Transverse colon (tissue), 4 donors: ENCODE measurements at regions not wholly inside any gene's neighbourhood (a gene's known extent, or its start where the extent isn't known, plus 50 kb on each side); places are given as distances from the start of the nearest gene placed in this dataset.
"Not testable (repeated sequence)": the region's sequence is repeated elsewhere in the genome, so short reads cannot be mapped to it uniquely, and the experiment has no call there.

ENCODE experiments used
- DNase-seq: peaks from one replicate; pipeline ENCODE4 v3.0.0-alpha.2; 2019
- H3K27ac ChIP-seq, 4 donors: fragments of 200-600 bp; sonication (generic); 2 replicates each; pipeline ENCODE4 v1.5.1; 2016 to 2018; ENCODE audit warnings: inconsistent platforms in 4 of 4
- H3K27me3 ChIP-seq: fragments of 200-600 bp; sonication (generic); 2 replicates; pipeline ENCODE4 v1.5.1; 2017; ENCODE audit warnings: inconsistent platforms
- H3K36me3 ChIP-seq, 4 donors: fragments of 200-600 bp; sonication (generic); 2 replicates each; pipeline ENCODE4 v1.5.1; 2017 to 2019; ENCODE audit warnings: inconsistent platforms in 4 of 4
- H3K4me1 ChIP-seq, 4 donors: fragments of 200-600 bp; sonication (generic); 2 replicates each; pipeline ENCODE4 v1.5.1; 2017 to 2020; ENCODE audit warnings: inconsistent platforms in 4 of 4
- H3K4me3 ChIP-seq, 4 donors: fragments of 200-600 bp; sonication (generic); 1 replicate in 1 of 4; 2 replicates in 3 of 4; pipeline versions ENCODE4 v1.5.1 to v1.6.1; 2017 to 2019; ENCODE audit warnings: inconsistent platforms in 4 of 4
- H3K9me3 ChIP-seq, 2 donors: fragments of 200-600 bp; sonication (generic); 2 replicates each; pipeline ENCODE4 v1.5.1; 2017 to 2019; ENCODE audit warnings: inconsistent platforms in 2 of 2
- CTCF ChIP-seq, 5 experiments: fragments of 200-600 bp in 3 of 5; fragments of 450-650 bp in 2 of 5; sonication (generic) in 3 of 5; IDR thresholded peaks; 1 replicate in 2 of 5; 2 replicates in 3 of 5; pipeline ENCODE4 v1.5.1; 2016 to 2017; ENCODE audit warnings: antibody characterized with exemption in 5 of 5, inconsistent platforms in 3 of 5, mild to moderate bottlenecking in 2 of 5, moderate library complexity in 1 of 5
- EP300 ChIP-seq: sonication (generic); formaldehyde crosslinking; IDR thresholded peaks from one replicate; pipeline ENCODE4 v1.6.1; 2017; ENCODE audit warnings: antibody characterized with exemption, low read depth
- POLR2A ChIP-seq: fragments of 450-650 bp; IDR thresholded peaks from one replicate; pipeline ENCODE4 v1.6.1; 2016; ENCODE audit warnings: antibody characterized with exemption, mild to moderate bottlenecking, moderate library complexity
- POLR2AphosphoS5 ChIP-seq, 3 donors: sonication (generic); formaldehyde crosslinking; IDR thresholded peaks; one replicate each; pipeline ENCODE4 v1.6.1; 2016; ENCODE audit warnings: antibody characterized with exemption in 3 of 3
- WGBS, 2 donors: methylation state at CpG; one replicate each; pipeline ENCODE4 v1.1.5; 2018; ENCODE audit warnings: low coverage in 1 of 2; 5-methylcytosine and 5-hydroxymethylcytosine counted together
- in situ Hi-C, 4 donors: fragments of 200-750 bp; cut with MboI; loops; one replicate each; pipeline versions ENCODE4 v1.15.0 to v1.15.1; 2017; ENCODE audit warnings: low sequenced_read_pairs in 3 of 4, low pct_ligation_motif_present in 1 of 4, low pct_unique_long_range_greater_than_20kb in 1 of 4
- intact Hi-C: fragments of 100-400 bp; cut with DNase I; formaldehyde crosslinking; loops from one replicate; pipeline ENCODE4 v1.15.1; 2023; ENCODE audit warnings: low total_unique reads

- in situ Hi-C loops: no loop called here
- 55 to 70% methylated on average over 2 of the region's 2 CpGs for WGBS, 2 donors
- no peaks in the 10 kb centered on the region for H3K4me1 ChIP-seq
Measured at GRCh38 chr1:191714845-191715244, 443.4 kb upstream of the RGS18 start.

GRCh38 chr1:191729742-191730141 is 428.5 kb upstream of the RGS18 start:
- WGBS, 2 donors: 42 to 55% methylated on average over 2 to 3 of the region's 3 CpGs
- DNase-seq: no peak
- TF ChIP-seq POLR2A (no peak), CTCF (IDR thresholded peaks at IDR 0.05) (no peak), POLR2AphosphoS5 (IDR thresholded peaks at IDR 0.05) (no peak), EP300 (no peak)
- H3K27me3 ChIP-seq: no peaks in the 10 kb centered on the region
- H3K4me3 ChIP-seq: no peak overlapping the region
- intact Hi-C loops (no loop called here), in situ Hi-C loops (loop anchor here in 1 of 4 donors (10.0 kb wide), 1 partner anchor 55 kb away; no protein-coding TSS in a partner anchor)
- no peaks in the 10 kb centered on the region for H3K9me3 ChIP-seq
- H3K36me3 ChIP-seq: no peaks in the 10 kb centered on the region
- H3K27ac ChIP-seq: no peak overlapping the region
- H3K4me1 ChIP-seq: no peaks in the 10 kb centered on the region

More at GRCh38 chr1:191714845-191715244, 443.4 kb upstream of the RGS18 start:
- H3K4me3 ChIP-seq: no peak overlapping the region
- H3K27ac ChIP-seq: no peak overlapping the region
- TF ChIP-seq CTCF (IDR thresholded peaks at IDR 0.05) (no peak), EP300 (no peak), POLR2A (no peak), POLR2AphosphoS5 (IDR thresholded peaks at IDR 0.05) (no peak)
- no peaks in the 10 kb centered on the region for H3K36me3 ChIP-seq
- DNase-seq: no peak
- no peaks in the 10 kb centered on the region for H3K9me3 ChIP-seq
- no peaks in the 10 kb centered on the region for H3K27me3 ChIP-seq
- intact Hi-C loops: no loop called here

- H3K27ac ChIP-seq, H3K9me3 ChIP-seq, in situ Hi-C loops, DNase-seq, H3K4me3 ChIP-seq, H3K36me3 ChIP-seq, intact Hi-C loops, H3K27me3 ChIP-seq, H3K4me1 ChIP-seq: not testable (repeated sequence)
- WGBS, 2 donors: 95 to 100% methylated on average over 3 to 28 of the region's 49 CpGs
Measured at GRCh38 chr1:191731608-191732302, 426.5 kb upstream of the RGS18 start.

- H3K27me3 ChIP-seq: no peaks in the 10 kb centered on the region
- H3K4me1 ChIP-seq: no peaks in the 10 kb centered on the region
- H3K27ac ChIP-seq: no peak overlapping the region
- H3K9me3 ChIP-seq: no peaks in the 10 kb centered on the region
- intact Hi-C loops (no loop called here), in situ Hi-C loops (no loop called here)
- no peaks in the 10 kb centered on the region for H3K36me3 ChIP-seq
- TF ChIP-seq POLR2AphosphoS5 (IDR thresholded peaks at IDR 0.05) (no peak), CTCF (IDR thresholded peaks at IDR 0.05) (no peak), EP300 (no peak), POLR2A (no peak)
- no peak for DNase-seq
- no peak overlapping the region for H3K4me3 ChIP-seq
Measured at GRCh38 chr1:191734321-191734720, 423.9 kb upstream of the RGS18 start.

- H3K9me3 ChIP-seq: no peaks in the 10 kb centered on the region
- no peaks in the 10 kb centered on the region for H3K4me1 ChIP-seq
- intact Hi-C loops (no loop called here), in situ Hi-C loops (no loop called here)
- H3K4me3 ChIP-seq: no peak overlapping the region
- TF ChIP-seq CTCF (IDR thresholded peaks at IDR 0.05): no peak
- no peak for TF ChIP-seq POLR2A
- no peak for TF ChIP-seq POLR2AphosphoS5 (IDR thresholded peaks at IDR 0.05)
- TF ChIP-seq EP300: no peak
- H3K27me3 ChIP-seq: no peaks in the 10 kb centered on the region
- no peaks in the 10 kb centered on the region for H3K36me3 ChIP-seq
- WGBS, 2 donors: 80 to 85% methylated on average over 2 of the region's 2 CpGs
- DNase-seq: no peak
- no peak overlapping the region for H3K27ac ChIP-seq
Measured at GRCh38 chr1:191739544-191739943, 418.7 kb upstream of the RGS18 start.
